PC-3 (cell line): ENCODE measurements at regions not wholly inside any gene's neighbourhood (a gene's known extent, or its start where the extent isn't known, plus 50 kb on each side); places are given as distances from the start of the nearest gene placed in this dataset.

Experiments used
- ATAC-seq: fragments of 200-7000 bp; cut with Tn5 transposase; 2 replicates; pipeline ENCODE4 v1.9.1; 2020; ENCODE audit warnings: mild to moderate bottlenecking, moderate library complexity
- BruUV-seq: library from RNA; stranded (reverse); fragments of 400-500 nt; replicated peaks from 2 replicates; lab custom pipeline; 2021; lab: Mats Ljungman, UMichigan
- CTCF ChIA-PET: fragments of 300-600 bp; sonication (Branson Sonifier 250); formaldehyde crosslinking; loops from one replicate; lab custom pipeline; 2022; ENCODE audit warnings: antibody characterized with exemption; lab: Charles Lee
- POLR2A ChIA-PET: fragments of 300-600 bp; sonication (Branson Sonifier 250); formaldehyde crosslinking; loops from one replicate; lab custom pipeline; 2022; ENCODE audit warnings: antibody characterized with exemption; ENCODE audit not compliant: unreplicated experiment; lab: Charles Lee
- DNase-seq: peaks from one replicate; pipeline ENCODE4 v3.0.0-alpha.2; 2015
- H2AFZ ChIP-seq: fragments of 300-600 bp; sonication (generic); 2 replicates; pipeline ENCODE4 v1.6.0; 2016; ENCODE audit warnings: antibody characterized with exemption, low read length
- H3F3A ChIP-seq: fragments of 300-600 bp; sonication (generic); one replicate; pipeline ENCODE4 v1.6.0; 2017; ENCODE audit warnings: antibody characterized with exemption, low read length, control low read depth, mild to moderate bottlenecking; ENCODE audit not compliant: unreplicated experiment
- H3K27ac ChIP-seq: fragments of 300-600 bp; sonication (generic); 2 replicates; pipeline ENCODE4 v1.5.1; 2016; ENCODE audit warnings: mild to moderate bottlenecking, low read length
- H3K27me3 ChIP-seq: fragments of 300-600 bp; sonication (generic); 2 replicates; pipeline ENCODE4 v1.6.1; 2016; ENCODE audit warnings: low read length, mixed read lengths
- H3K36me3 ChIP-seq: fragments of 300-600 bp; sonication (generic); 2 replicates; pipeline ENCODE4 v1.6.1; 2016; ENCODE audit warnings: low read depth, mixed run types, low read length, mixed read lengths
- H3K4me1 ChIP-seq: fragments of 300-600 bp; sonication (generic); 2 replicates; pipeline ENCODE4 v1.5.1; 2016; ENCODE audit warnings: low read length; ENCODE audit not compliant: insufficient read depth
- H3K4me2 ChIP-seq: fragments of 300-600 bp; sonication (generic); 2 replicates; pipeline ENCODE4 v1.6.0; 2016; ENCODE audit warnings: low read length
- H3K4me3 ChIP-seq: fragments of 300-600 bp; sonication (generic); 2 replicates; pipeline ENCODE4 v1.5.1; 2016; ENCODE audit warnings: mild to moderate bottlenecking, low read length, mixed read lengths
- H3K79me2 ChIP-seq: fragments of 300-600 bp; sonication (generic); 2 replicates; pipeline ENCODE4 v1.6.1; 2017; ENCODE audit warnings: low read length, mixed read lengths
- H3K9ac ChIP-seq: fragments of 300-600 bp; sonication (generic); 2 replicates; pipeline ENCODE4 v1.6.0; 2016; ENCODE audit warnings: mild to moderate bottlenecking, low read length
- H3K9me2 ChIP-seq: fragments of 300-600 bp; sonication (generic); replicated peaks from 2 replicates; pipeline ENCODE4 v1.6.1; 2016; ENCODE audit warnings: mixed run types, low read length, mixed read lengths
- H3K9me3 ChIP-seq: fragments of 300-600 bp; sonication (generic); 2 replicates; pipeline ENCODE4 v1.6.1; 2016; ENCODE audit warnings: low read length, mixed read lengths
- H4K20me1 ChIP-seq: fragments of 300-600 bp; sonication (generic); 2 replicates; pipeline ENCODE4 v1.6.1; 2016; ENCODE audit warnings: low read length, mixed read lengths
- EZH2 ChIP-seq: fragments of 300-600 bp; sonication (generic); IDR thresholded peaks from one replicate; pipeline ENCODE4 v1.6.1; 2017; ENCODE audit warnings: antibody characterized with exemption, mild to moderate bottlenecking, low read length; ENCODE audit not compliant: unreplicated experiment
- EZH2phosphoT487 ChIP-seq: fragments of 300-600 bp; sonication (generic); IDR thresholded peaks from 2 replicates; pipeline ENCODE4 v1.6.1; 2018; ENCODE audit warnings: mild to moderate bottlenecking, antibody characterized with exemption, low read length, borderline replicate concordance
- intact Hi-C: fragments of 100-400 bp; cut with micrococcal nuclease; formaldehyde crosslinking; loops from 2 replicates; pipeline ENCODE4 v1.9.0; 2023
- TF ChIP-seq, protein P1 (sequence below): fragments of 300-600 bp; sonication (generic); conservative IDR thresholded peaks from 2 replicates; pipeline ENCODE4 v1.5.1; 2017; ENCODE audit warnings: antibody characterized with exemption, low read depth, mild to moderate bottlenecking, low read length

DNA sequence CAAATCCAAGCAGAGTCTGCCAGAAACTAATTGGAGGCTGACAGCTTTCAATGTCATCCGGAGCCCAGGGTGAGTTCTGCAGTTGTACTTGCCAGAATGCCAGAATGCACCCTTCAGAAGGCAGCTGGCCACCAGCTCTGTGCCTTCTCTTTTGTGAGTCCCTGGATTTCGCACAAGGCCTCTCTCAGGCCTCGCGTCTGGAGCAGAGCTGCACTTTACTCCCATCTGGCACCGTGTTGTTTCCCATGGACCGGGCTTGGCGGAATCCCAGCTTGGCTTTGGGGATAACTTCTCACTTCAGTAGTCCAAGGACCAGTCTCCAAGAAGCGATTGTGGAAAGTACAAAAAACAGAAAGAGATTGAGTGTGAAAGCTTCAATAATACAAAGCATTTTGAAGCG, 451.3 kb upstream of the KIRREL3 start:
- no peak overlapping the region for H3K4me3 ChIP-seq
- H3K79me2 ChIP-seq, result no peaks in the 10 kb centered on the region
- no peak overlapping the region for H2AFZ ChIP-seq
- H3K27me3 ChIP-seq, result no peaks in the 10 kb centered on the region
- no peak for TF ChIP-seq EZH2
- TF ChIP-seq, protein P1, sequence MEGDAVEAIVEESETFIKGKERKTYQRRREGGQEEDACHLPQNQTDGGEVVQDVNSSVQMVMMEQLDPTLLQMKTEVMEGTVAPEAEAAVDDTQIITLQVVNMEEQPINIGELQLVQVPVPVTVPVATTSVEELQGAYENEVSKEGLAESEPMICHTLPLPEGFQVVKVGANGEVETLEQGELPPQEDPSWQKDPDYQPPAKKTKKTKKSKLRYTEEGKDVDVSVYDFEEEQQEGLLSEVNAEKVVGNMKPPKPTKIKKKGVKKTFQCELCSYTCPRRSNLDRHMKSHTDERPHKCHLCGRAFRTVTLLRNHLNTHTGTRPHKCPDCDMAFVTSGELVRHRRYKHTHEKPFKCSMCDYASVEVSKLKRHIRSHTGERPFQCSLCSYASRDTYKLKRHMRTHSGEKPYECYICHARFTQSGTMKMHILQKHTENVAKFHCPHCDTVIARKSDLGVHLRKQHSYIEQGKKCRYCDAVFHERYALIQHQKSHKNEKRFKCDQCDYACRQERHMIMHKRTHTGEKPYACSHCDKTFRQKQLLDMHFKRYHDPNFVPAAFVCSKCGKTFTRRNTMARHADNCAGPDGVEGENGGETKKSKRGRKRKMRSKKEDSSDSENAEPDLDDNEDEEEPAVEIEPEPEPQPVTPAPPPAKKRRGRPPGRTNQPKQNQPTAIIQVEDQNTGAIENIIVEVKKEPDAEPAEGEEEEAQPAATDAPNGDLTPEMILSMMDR, result no peak
- no peak for TF ChIP-seq EZH2phosphoT487
- no peaks in the 10 kb centered on the region for H3K9me3 ChIP-seq
- POLR2A ChIA-PET, result no interaction called here
- CTCF ChIA-PET, result no interaction called here
- no peaks in the 10 kb centered on the region for H3K4me1 ChIP-seq
- H4K20me1 ChIP-seq, result no peaks in the 10 kb centered on the region
- ATAC-seq (no peak), DNase-seq (no peak)
- H3F3A ChIP-seq, result no peaks in the 10 kb centered on the region
- no peak overlapping the region for H3K27ac ChIP-seq
- H3K9ac ChIP-seq, result no peak overlapping the region
- no peaks in the 10 kb centered on the region for H3K9me2 ChIP-seq
- H3K36me3 ChIP-seq, result no peaks in the 10 kb centered on the region
- intact Hi-C loops, result no loop called here
- BruUV-seq, result no TSS peak
- H3K4me2 ChIP-seq, result no peak overlapping the region

DNA sequence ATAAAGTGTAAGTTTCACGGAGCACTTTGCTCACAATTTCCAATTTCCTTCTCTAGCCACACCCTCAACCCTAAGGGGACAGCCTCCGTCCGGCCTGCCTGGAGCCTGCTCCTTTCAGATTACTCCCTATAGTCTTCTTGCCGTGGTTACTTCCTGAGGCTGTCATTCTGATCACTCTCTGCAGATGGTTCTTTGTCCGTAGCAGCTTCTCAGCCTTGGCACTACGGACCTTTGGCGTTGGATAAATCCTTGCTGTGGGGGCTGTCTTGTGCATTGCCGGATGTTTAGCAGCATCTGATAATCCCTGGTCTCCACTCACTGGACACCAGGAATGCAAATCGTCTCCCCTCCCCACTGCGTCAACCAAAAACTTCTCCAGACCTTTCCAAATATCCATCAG, 447.5 kb upstream of the KIRREL3 start:
- ATAC-seq, result no peak
- intact Hi-C loops, result no loop called here
- no peaks in the 10 kb centered on the region for H4K20me1 ChIP-seq
- no peak overlapping the region for H2AFZ ChIP-seq
- H3K79me2 ChIP-seq, result no peaks in the 10 kb centered on the region
- peaks cover 14% of the 10 kb centered on the region; the same call in 1 of the 2 replicates for H3K27me3 ChIP-seq
- H3K4me3 ChIP-seq, result no peak overlapping the region
- H3K4me2 ChIP-seq, result no peak overlapping the region
- no peak overlapping the region for H3K27ac ChIP-seq
- no peak overlapping the region for H3K9ac ChIP-seq
- DNase-seq, result no peak
- CTCF ChIA-PET, result no interaction called here
- no peaks in the 10 kb centered on the region for H3K4me1 ChIP-seq
- no peaks in the 10 kb centered on the region for H3K36me3 ChIP-seq
- no peaks in the 10 kb centered on the region for H3K9me2 ChIP-seq
- TF ChIP-seq EZH2phosphoT487, result no peak
- TF ChIP-seq, protein P1, result no peak
- no peak for TF ChIP-seq EZH2
- no TSS peak for BruUV-seq
- POLR2A ChIA-PET, result no interaction called here
- H3K9me3 ChIP-seq, result 0 out of 2 replicates have a peak, but pooled peaks cover 5% of the 10 kb centered on the region
- H3F3A ChIP-seq, result no peaks in the 10 kb centered on the region

DNA sequence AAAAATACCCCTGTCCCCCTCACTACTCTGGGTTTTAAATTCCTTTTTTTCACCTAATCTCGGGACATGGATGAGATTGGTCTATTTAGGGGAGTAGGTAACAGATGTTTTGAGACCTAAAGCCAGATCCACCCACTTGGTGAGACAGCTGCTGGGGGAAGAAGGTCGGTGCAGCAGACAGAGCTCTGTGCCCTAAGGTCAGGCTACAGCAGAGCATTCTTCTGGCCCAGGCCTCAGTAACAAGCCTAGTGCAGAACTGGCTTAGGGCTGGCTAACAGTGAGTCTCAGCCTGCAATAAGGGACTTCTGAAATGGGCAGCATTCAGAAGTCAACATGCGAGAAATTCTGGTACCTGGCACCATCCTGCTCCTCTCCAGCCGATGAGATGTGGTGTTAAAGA, 444.9 kb upstream of the KIRREL3 start:
- no peak for ATAC-seq
- Histone ChIP-seq H3K4me3 (no peak overlapping the region), H3K9ac (no peak overlapping the region), H3K4me1 (no peaks in the 10 kb centered on the region), H3F3A (no peaks in the 10 kb centered on the region), H4K20me1 (no peaks in the 10 kb centered on the region), H3K27ac (no peak overlapping the region), H3K9me3 (0 out of 2 replicates have a peak, but pooled peaks cover 5% of the 10 kb centered on the region), H3K36me3 (no peaks in the 10 kb centered on the region), H3K79me2 (no peaks in the 10 kb centered on the region), H3K27me3 (peaks cover 14% of the 10 kb centered on the region; the same call in 1 of the 2 replicates), H3K4me2 (no peak overlapping the region), H2AFZ (no peak overlapping the region), H3K9me2 (no peaks in the 10 kb centered on the region)
- ChIA-PET CTCF (no interaction called here), POLR2A (no interaction called here)
- intact Hi-C loops, result no loop called here
- DNase-seq, result no peak
- TF ChIP-seq EZH2phosphoT487, result no peak
- TF ChIP-seq EZH2, result no peak
- BruUV-seq, result no TSS peak
